OCI-LY1 (cell line): ENCODE measurements at regions not wholly inside any gene's neighbourhood (a gene's known extent, or its start where the extent isn't known, plus 50 kb on each side); places are given as distances from the start of the nearest gene placed in this dataset.
"Not testable (repeated sequence)": the region's sequence is repeated elsewhere in the genome, so short reads cannot be mapped to it uniquely, and the experiment has no call there.

Experiments used
- H2AFZ ChIP-seq: fragments of 200-600 bp; sonication (generic), shearing (Covaris generic); 2 replicates; pipeline ENCODE4 v1.6.0; 2014; ENCODE audit warnings: antibody characterized with exemption, mild to moderate bottlenecking, low read length
- H3F3A ChIP-seq: fragments of 200-600 bp; sonication (generic), shearing (Covaris generic); 2 replicates; pipeline ENCODE4 v1.6.0; 2014; ENCODE audit warnings: mild to moderate bottlenecking, antibody characterized with exemption, low read length, moderate library complexity; ENCODE audit not compliant: insufficient read depth
- H3K27ac ChIP-seq: fragments of 200-600 bp; sonication (generic); 2 replicates; pipeline ENCODE4 v1.5.1; 2014; ENCODE audit warnings: low read length, mixed run types, mild to moderate bottlenecking, low read depth; ENCODE audit not compliant: poor library complexity, severe bottlenecking
- H3K27me3 ChIP-seq: fragments of 200-600 bp; sonication (generic); 2 replicates; pipeline ENCODE4 v1.6.0; 2014; ENCODE audit warnings: antibody characterized with exemption, mild to moderate bottlenecking, low read length, moderate library complexity; ENCODE audit not compliant: insufficient read depth
- H3K36me3 ChIP-seq: fragments of 200-600 bp; sonication (generic); 2 replicates; pipeline ENCODE4 v1.6.1; 2014; ENCODE audit warnings: mild to moderate bottlenecking, antibody characterized with exemption, low read length, moderate library complexity, mixed read lengths; ENCODE audit not compliant: insufficient read depth
- H3K4me1 ChIP-seq: fragments of 200-600 bp; sonication (generic); 2 replicates; pipeline ENCODE4 v1.5.1; 2014; ENCODE audit warnings: mild to moderate bottlenecking, low read length, moderate library complexity; ENCODE audit not compliant: insufficient read depth, severe bottlenecking
- H3K4me2 ChIP-seq: fragments of 200-600 bp; sonication (generic), shearing (Covaris generic); 2 replicates; pipeline ENCODE4 v1.6.1; 2014; ENCODE audit warnings: low read length
- H3K4me3 ChIP-seq: fragments of 200-600 bp; sonication (generic); 2 replicates; pipeline ENCODE4 v1.5.1; 2014; ENCODE audit warnings: low read length, low read depth, mild to moderate bottlenecking, mixed read lengths; ENCODE audit not compliant: poor library complexity, severe bottlenecking
- H3K79me2 ChIP-seq: fragments of 200-600 bp; shearing (Covaris generic); 2 replicates; pipeline ENCODE4 v1.6.1; 2016; ENCODE audit warnings: mixed run types, low read length, mixed read lengths; ENCODE audit not compliant: insufficient read depth
- H3K9ac ChIP-seq: fragments of 200-600 bp; sonication (generic), shearing (Covaris generic); 2 replicates; pipeline ENCODE4 v1.6.1; 2014; ENCODE audit warnings: mild to moderate bottlenecking, low read length, mixed read lengths
- H3K9me2 ChIP-seq: fragments of 200-600 bp; sonication (generic), shearing (Covaris generic); 2 replicates; pipeline ENCODE4 v1.6.1; 2014; ENCODE audit warnings: low read depth, mild to moderate bottlenecking, low read length, mixed read lengths
- H3K9me3 ChIP-seq: fragments of 200-600 bp; shearing (Covaris generic); 2 replicates; pipeline ENCODE4 v1.6.1; 2014; ENCODE audit warnings: low read length, mixed read lengths
- H4K20me1 ChIP-seq: fragments of 200-600 bp; sonication (generic), shearing (Covaris generic); 2 replicates; pipeline ENCODE4 v1.6.0; 2016; ENCODE audit warnings: mild to moderate bottlenecking, low read length; ENCODE audit not compliant: insufficient read depth
- CTCF ChIP-seq: fragments of 200-600 bp; sonication (generic), shearing (Covaris generic); IDR thresholded peaks from 2 replicates; pipeline ENCODE4 v1.5.1; 2017; ENCODE audit warnings: mild to moderate bottlenecking, antibody characterized with exemption, low read length, moderate library complexity, mixed read lengths
- EZH2 ChIP-seq: fragments of 200-600 bp; sonication (generic), shearing (Covaris generic); IDR thresholded peaks from 2 replicates; pipeline ENCODE4 v1.8.0; 2017; ENCODE audit warnings: borderline replicate concordance, mixed run types, mild to moderate bottlenecking, antibody characterized with exemption, low read length, moderate library complexity, mixed read lengths

GRCh38 chr20:48503166-48503815 is 324.5 kb downstream of the PREX1 start:
- H4K20me1 ChIP-seq, result no peaks in the 10 kb centered on the region
- no peaks in the 10 kb centered on the region for H3F3A ChIP-seq
- no peak overlapping the region for H3K4me2 ChIP-seq
- TF ChIP-seq CTCF (no peak), EZH2 (no peak)
- no peaks in the 10 kb centered on the region for H3K4me1 ChIP-seq
- no peak overlapping the region for H3K27ac ChIP-seq
- H3K27me3 ChIP-seq, result no peaks in the 10 kb centered on the region
- H3K9me2 ChIP-seq, result no peaks in the 10 kb centered on the region
- no peaks in the 10 kb centered on the region for H3K79me2 ChIP-seq
- H3K4me3 ChIP-seq, result no peak overlapping the region
- no peaks in the 10 kb centered on the region for H3K9me3 ChIP-seq
- no peak overlapping the region for H3K9ac ChIP-seq
- no peaks in the 10 kb centered on the region for H3K36me3 ChIP-seq
- H2AFZ ChIP-seq, result no peak overlapping the region

- H3F3A ChIP-seq, result no peaks in the 10 kb centered on the region
- H3K27me3 ChIP-seq, result no peaks in the 10 kb centered on the region
Observed at GRCh38 chr20:48502758-48503157, 325.0 kb downstream of the PREX1 start.

GRCh38 chr20:48502016-48502415 is 325.8 kb downstream of the PREX1 start:
- H3K4me3 ChIP-seq, result no peak overlapping the region
- H3F3A ChIP-seq, result no peaks in the 10 kb centered on the region
- no peaks in the 10 kb centered on the region for H3K9me2 ChIP-seq
- H3K27me3 ChIP-seq, result no peaks in the 10 kb centered on the region
- H3K9me3 ChIP-seq, result no peaks in the 10 kb centered on the region
- H3K4me1 ChIP-seq, result no peaks in the 10 kb centered on the region
- no peaks in the 10 kb centered on the region for H4K20me1 ChIP-seq
- H3K27ac ChIP-seq, result no peak overlapping the region
- TF ChIP-seq CTCF (no peak), EZH2 (no peak)
- no peaks in the 10 kb centered on the region for H3K36me3 ChIP-seq
- no peak overlapping the region for H2AFZ ChIP-seq
- H3K9ac ChIP-seq, result no peak overlapping the region
- H3K4me2 ChIP-seq, result no peak overlapping the region
- no peaks in the 10 kb centered on the region for H3K79me2 ChIP-seq

More at GRCh38 chr20:48502758-48503157, 325.0 kb downstream of the PREX1 start:
- TF ChIP-seq CTCF, result no peak
- TF ChIP-seq EZH2, result no peak
- Histone ChIP-seq H3K9ac (no peak overlapping the region), H3K4me1 (no peaks in the 10 kb centered on the region), H3K36me3 (no peaks in the 10 kb centered on the region), H3K4me3 (no peak overlapping the region), H3K4me2 (no peak overlapping the region), H4K20me1 (no peaks in the 10 kb centered on the region), H3K27ac (no peak overlapping the region), H3K79me2 (no peaks in the 10 kb centered on the region), H2AFZ (no peak overlapping the region), H3K9me2 (no peaks in the 10 kb centered on the region), H3K9me3 (no peaks in the 10 kb centered on the region)

- not testable (repeated sequence) for H3K9me2 ChIP-seq, H4K20me1 ChIP-seq, H2AFZ ChIP-seq, H3K79me2 ChIP-seq, H3K9me3 ChIP-seq, H3F3A ChIP-seq, H3K4me2 ChIP-seq, H3K27me3 ChIP-seq, H3K4me1 ChIP-seq, H3K27ac ChIP-seq, H3K36me3 ChIP-seq, H3K4me3 ChIP-seq, H3K9ac ChIP-seq
Observed at GRCh38 chr20:48500900-48501299, 326.9 kb downstream of the PREX1 start.

GRCh38 chr20:48498939-48499338 is 328.9 kb downstream of the PREX1 start:
- not testable (repeated sequence) for H3K27ac ChIP-seq, H2AFZ ChIP-seq, H3K4me1 ChIP-seq, H3K9me3 ChIP-seq, H3K9ac ChIP-seq, H3K36me3 ChIP-seq, H3K27me3 ChIP-seq, H3F3A ChIP-seq, H3K4me2 ChIP-seq, H3K9me2 ChIP-seq, H4K20me1 ChIP-seq, H3K4me3 ChIP-seq, H3K79me2 ChIP-seq
